C4-2B (cell line): ENCODE measurements at regions not wholly inside any gene's neighbourhood (a gene's known extent, or its start where the extent isn't known, plus 50 kb on each side); places are given as distances from the start of the nearest gene placed in this dataset.

Experiments
- CTCF ChIP-seq: fragments of 450-650 bp; conservative IDR thresholded peaks from 2 replicates; pipeline ENCODE4 v1.5.1; 2017; ENCODE audit warnings: mild to moderate bottlenecking
- ZFX ChIP-seq: fragments of 450-650 bp; IDR thresholded peaks from 2 replicates; pipeline ENCODE4 v1.6.1; 2017

- TF ChIP-seq CTCF (no peak), ZFX (no peak)
These were observed 221.6 kb upstream of the LMCD1 start for GRCh38 chr3:8279886-8280550.
